ENCODE measurements at regions not wholly inside any gene's neighbourhood (a gene's known extent, or its start where the extent isn't known, plus 50 kb on each side); places are given as distances from the start of the nearest gene placed in this dataset.
"Not testable (repeated sequence)": the region's sequence is repeated elsewhere in the genome, so short reads cannot be mapped to it uniquely, and the experiment has no call there.

GRCh38 chr12:27865421-27865820 lies 85.4 kb upstream of the MANSC4 start:
- DNase-seq (ENCODE audit: low read depth): no peak
- no peak overlapping the region for H3K4me3 ChIP-seq (ENCODE audit: low read length)
- no peak for TF ChIP-seq CTCF (conservative IDR thresholded peaks at IDR 0.05; ENCODE audit: low read depth, low read length)

- no peak for DNase-seq (ENCODE audit: low read depth)
- TF ChIP-seq CTCF (conservative IDR thresholded peaks at IDR 0.05; ENCODE audit: low read depth, low read length): no peak
- no peak overlapping the region for H3K4me3 ChIP-seq (ENCODE audit: low read length)
These were observed 84.5 kb upstream of the MANSC4 start for GRCh38 chr12:27864521-27864920.

GRCh38 chr12:27863839-27864238 lies 83.8 kb upstream of the MANSC4 start:
- no peak for TF ChIP-seq CTCF (conservative IDR thresholded peaks at IDR 0.05; ENCODE audit: low read depth, low read length)
- DNase-seq (ENCODE audit: low read depth): no peak
- no peak overlapping the region for H3K4me3 ChIP-seq (ENCODE audit: low read length)

GRCh38 chr12:27861428-27862167 lies 81.6 kb upstream of the MANSC4 start:
- no peak for DNase-seq (ENCODE audit: low read depth)
- no peak for TF ChIP-seq CTCF (conservative IDR thresholded peaks at IDR 0.05; ENCODE audit: low read depth, low read length)

GRCh38 chr12:27859648-27860047 lies 79.6 kb upstream of the MANSC4 start:
- no peak overlapping the region for H3K4me3 ChIP-seq (ENCODE audit: low read length)
- TF ChIP-seq CTCF (conservative IDR thresholded peaks at IDR 0.05; ENCODE audit: low read depth, low read length): no peak
- no peak for DNase-seq (ENCODE audit: low read depth)

More at GRCh38 chr12:27861428-27862167, 81.6 kb upstream of the MANSC4 start:
- H3K4me3 ChIP-seq (ENCODE audit: low read length): no peak overlapping the region

- H3K4me3 ChIP-seq (ENCODE audit: low read length); DNase-seq (ENCODE audit: low read depth): not testable (repeated sequence)
These were observed 77.0 kb upstream of the MANSC4 start for GRCh38 chr12:27857006-27857405.

GRCh38 chr12:27852742-27853141 lies 72.7 kb upstream of the MANSC4 start:
- H3K4me3 ChIP-seq (ENCODE audit: low read length): no peak overlapping the region
- no peak for TF ChIP-seq CTCF (conservative IDR thresholded peaks at IDR 0.05; ENCODE audit: low read depth, low read length)
- DNase-seq (ENCODE audit: low read depth): no peak

All from retinal pigment epithelial cell (primary cell).